ENCODE measurements at regions not wholly inside any gene's neighbourhood (a gene's known extent, or its start where the extent isn't known, plus 50 kb on each side); places are given as distances from the start of the nearest gene placed in this dataset.

DNA sequence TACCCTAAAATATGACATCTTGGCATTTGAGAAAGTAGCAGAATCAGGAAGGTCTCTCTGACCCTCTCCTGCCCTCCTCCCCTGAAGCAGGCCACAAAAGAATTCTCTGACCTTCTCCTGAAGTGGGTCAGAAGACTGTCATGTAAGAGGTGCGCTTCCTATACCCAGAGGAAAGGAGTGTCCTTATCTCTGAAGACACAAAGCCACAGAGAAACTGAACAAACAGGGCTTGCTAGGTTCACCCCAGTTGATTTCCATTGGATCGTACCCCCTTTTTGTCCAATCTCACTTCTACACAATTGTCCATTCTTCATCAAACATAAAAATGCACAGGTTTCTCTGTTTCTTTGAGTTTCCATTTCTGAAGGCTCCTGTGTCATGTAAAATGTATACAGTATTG, 272.0 kb upstream of the SOX4 start:
- DNase-seq: no peak
- H3K36me3 ChIP-seq (replicated peaks in 1 of 2; ENCODE audit: insufficient read depth in 1 of 2, low read depth in 2 of 2): no peaks in the 10 kb centered on the region
- TF ChIP-seq, protein P1, sequence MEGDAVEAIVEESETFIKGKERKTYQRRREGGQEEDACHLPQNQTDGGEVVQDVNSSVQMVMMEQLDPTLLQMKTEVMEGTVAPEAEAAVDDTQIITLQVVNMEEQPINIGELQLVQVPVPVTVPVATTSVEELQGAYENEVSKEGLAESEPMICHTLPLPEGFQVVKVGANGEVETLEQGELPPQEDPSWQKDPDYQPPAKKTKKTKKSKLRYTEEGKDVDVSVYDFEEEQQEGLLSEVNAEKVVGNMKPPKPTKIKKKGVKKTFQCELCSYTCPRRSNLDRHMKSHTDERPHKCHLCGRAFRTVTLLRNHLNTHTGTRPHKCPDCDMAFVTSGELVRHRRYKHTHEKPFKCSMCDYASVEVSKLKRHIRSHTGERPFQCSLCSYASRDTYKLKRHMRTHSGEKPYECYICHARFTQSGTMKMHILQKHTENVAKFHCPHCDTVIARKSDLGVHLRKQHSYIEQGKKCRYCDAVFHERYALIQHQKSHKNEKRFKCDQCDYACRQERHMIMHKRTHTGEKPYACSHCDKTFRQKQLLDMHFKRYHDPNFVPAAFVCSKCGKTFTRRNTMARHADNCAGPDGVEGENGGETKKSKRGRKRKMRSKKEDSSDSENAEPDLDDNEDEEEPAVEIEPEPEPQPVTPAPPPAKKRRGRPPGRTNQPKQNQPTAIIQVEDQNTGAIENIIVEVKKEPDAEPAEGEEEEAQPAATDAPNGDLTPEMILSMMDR (IDR thresholded peaks at IDR 0.05): no peak
- TF ChIP-seq POLR2A (IDR thresholded peaks at IDR 0.05): no peak
- no peaks in the 10 kb centered on the region for H3K27me3 ChIP-seq
- H3K4me1 ChIP-seq: no peaks in the 10 kb centered on the region
- H3K27ac ChIP-seq: no peak overlapping the region
- no peaks in the 10 kb centered on the region for H3K9me3 ChIP-seq
- H3K4me3 ChIP-seq: no peak overlapping the region
- intact Hi-C loops (cut with DNase I): no loop called here
- 90 to 94% methylated on average over 2 of the region's 2 CpGs for WGBS, 2 donors
- ATAC-seq: no peak

- Histone ChIP-seq H3K4me3 (no peak overlapping the region), H3K9me3 (no peaks in the 10 kb centered on the region), H3K4me1 (no peaks in the 10 kb centered on the region), H3K27ac (no peak overlapping the region), H3K27me3 (no peaks in the 10 kb centered on the region), H3K36me3 (replicated peaks in 1 of 2; ENCODE audit: insufficient read depth in 1 of 2, low read depth in 2 of 2) (no peaks in the 10 kb centered on the region)
- TF ChIP-seq, protein P1 (IDR thresholded peaks at IDR 0.05): no peak
- no peak for TF ChIP-seq POLR2A (IDR thresholded peaks at IDR 0.05)
- DNase-seq: no peak
- ATAC-seq: no peak
- 86 to 92% methylated on average over 13 to 14 of the region's 14 CpGs for WGBS, 2 donors
- intact Hi-C loops (cut with DNase I): no loop called here
These were observed 270.0 kb upstream of the SOX4 start for GRCh38 chr6:21323577-21323976.

DNA sequence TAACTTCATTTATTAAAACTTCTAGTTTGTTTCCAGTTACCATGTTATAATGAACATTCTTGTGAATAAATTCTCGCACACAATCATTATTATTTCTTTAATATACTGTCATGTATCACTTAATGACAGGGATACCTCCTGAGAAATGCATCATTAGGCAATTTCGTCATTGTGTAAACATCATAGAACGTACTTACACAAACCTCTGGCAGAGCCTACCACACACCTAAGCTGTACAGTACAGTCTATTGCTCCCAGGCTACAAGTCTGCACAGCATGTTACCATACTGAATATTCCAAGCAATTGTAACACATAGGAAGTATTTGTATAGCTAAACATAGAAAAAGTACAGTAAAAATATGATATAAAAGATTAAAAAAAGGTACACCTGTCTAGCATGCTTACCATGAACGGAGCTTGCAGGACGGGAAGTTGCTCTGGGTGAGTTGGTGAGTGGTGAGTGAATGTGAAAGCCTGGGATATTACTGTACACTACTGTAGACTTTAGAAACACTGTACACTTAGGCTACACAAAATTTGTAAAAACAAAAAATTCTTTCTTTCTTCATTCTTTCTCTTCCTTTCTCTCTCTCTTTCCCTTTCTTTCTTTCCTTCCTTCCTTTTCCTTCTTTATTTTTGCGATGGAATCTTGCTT, 268.2 kb upstream of the SOX4 start:
- H3K36me3 ChIP-seq (replicated peaks in 1 of 2; ENCODE audit: insufficient read depth in 1 of 2, low read depth in 2 of 2): no peaks in the 10 kb centered on the region
- intact Hi-C loops (cut with DNase I): no loop called here
- no peak overlapping the region for H3K4me3 ChIP-seq
- H3K27ac ChIP-seq: no peak overlapping the region
- no peak for DNase-seq
- H3K4me1 ChIP-seq: no peaks in the 10 kb centered on the region
- WGBS, 2 donors: 59 to 63% methylated on average over 6 of the region's 6 CpGs
- H3K9me3 ChIP-seq: no peaks in the 10 kb centered on the region
- no peak for ATAC-seq
- TF ChIP-seq, protein P1 (IDR thresholded peaks at IDR 0.05): no peak
- TF ChIP-seq POLR2A (IDR thresholded peaks at IDR 0.05): no peak
- H3K27me3 ChIP-seq: no peaks in the 10 kb centered on the region

- no peaks in the 10 kb centered on the region for H3K36me3 ChIP-seq (replicated peaks in 1 of 2; ENCODE audit: insufficient read depth in 1 of 2, low read depth in 2 of 2)
- 66 to 72% methylated on average over 9 of the region's 9 CpGs for WGBS, 2 donors
- no peak overlapping the region for H3K27ac ChIP-seq
- TF ChIP-seq, protein P1 (IDR thresholded peaks at IDR 0.05): no peak
- no peak for TF ChIP-seq POLR2A (IDR thresholded peaks at IDR 0.05)
- H3K4me3 ChIP-seq: no peak overlapping the region
- H3K27me3 ChIP-seq: no peaks in the 10 kb centered on the region
- intact Hi-C loops (cut with DNase I): no loop called here
- peaks cover 6% of the 10 kb centered on the region for H3K4me1 ChIP-seq
- H3K9me3 ChIP-seq: no peaks in the 10 kb centered on the region
- DNase-seq (no peak), ATAC-seq (no peak)
These were observed 266.0 kb upstream of the SOX4 start for GRCh38 chr6:21327326-21328112.

All from body of pancreas (tissue), 4 donors.